Keratinocyte (primary cell): ENCODE measurements at regions not wholly inside any gene's neighbourhood (a gene's known extent, or its start where the extent isn't known, plus 50 kb on each side); places are given as distances from the start of the nearest gene placed in this dataset.

Experiments
- DNase-seq: peaks from one replicate; pipeline ENCODE4 v3.0.0-alpha.2; 2011; ENCODE audit warnings: low read depth, missing footprints, low spot score
- FAIRE-seq: peaks from 2 replicates; lab custom pipeline; 2011; peaks lifted over from hg19 to GRCh38; lab: Jason Lieb, UNC
- H2AFZ ChIP-seq: 2 replicates; pipeline ENCODE4 v1.6.0; 2012; ENCODE audit warnings: low read length, control low read depth, inconsistent platforms; ENCODE audit not compliant: control insufficient read depth
- H3K27ac ChIP-seq: 2 replicates; pipeline ENCODE4 v1.5.1; 2011; ENCODE audit warnings: low read length; ENCODE audit not compliant: control insufficient read depth, insufficient read depth
- H3K27me3 ChIP-seq: 3 replicates; pipeline ENCODE4 v1.6.0; 2011; ENCODE audit warnings: low read length; ENCODE audit not compliant: control insufficient read depth, insufficient read depth; ENCODE audit errors: extremely low read depth
- H3K36me3 ChIP-seq, 2 experiments: 2 replicates in 1 of 2; 3 replicates in 1 of 2; pipeline ENCODE4 v1.5.1; 2011; ENCODE audit warnings: low read length in 2 of 2, mild to moderate bottlenecking in 1 of 2; ENCODE audit not compliant: control insufficient read depth in 2 of 2, insufficient read depth in 2 of 2; ENCODE audit errors: extremely low read depth in 1 of 2
- H3K4me1 ChIP-seq: 3 replicates; pipeline ENCODE4 v1.5.1; 2011; ENCODE audit warnings: low read length; ENCODE audit not compliant: control insufficient read depth, insufficient read depth; ENCODE audit errors: extremely low read depth
- H3K4me2 ChIP-seq: 3 replicates; pipeline ENCODE4 v1.6.0; 2011; ENCODE audit warnings: low read depth, low read length; ENCODE audit not compliant: control insufficient read depth, insufficient read depth; ENCODE audit errors: extremely low read depth
- H3K4me3 ChIP-seq, 3 experiments: fragments of 200-600 bp in 1 of 3; sonication (generic) in 1 of 3; 2 replicates in 2 of 3; 3 replicates in 1 of 3; pipeline ENCODE4 v1.5.1; 2011 to 2016; ENCODE audit warnings: low read length in 3 of 3, mild to moderate bottlenecking in 3 of 3, control low read depth in 2 of 3, inconsistent platforms in 1 of 3, low read depth in 1 of 3, mixed read lengths in 1 of 3, mixed run types in 1 of 3, moderate library complexity in 1 of 3; ENCODE audit not compliant: control insufficient read depth in 2 of 3, insufficient read depth in 2 of 3; ENCODE audit errors: extremely low read depth in 1 of 3
- H3K79me2 ChIP-seq: 2 replicates; pipeline ENCODE4 v1.6.0; 2012; ENCODE audit warnings: low read length; ENCODE audit not compliant: control insufficient read depth, insufficient read depth
- H3K9ac ChIP-seq: 3 replicates; pipeline ENCODE4 v1.6.0; 2011; ENCODE audit warnings: low read length; ENCODE audit not compliant: control insufficient read depth, insufficient read depth; ENCODE audit errors: extremely low read depth
- H3K9me1 ChIP-seq: 3 replicates; pipeline ENCODE4 v1.6.0; 2011; ENCODE audit warnings: low read length; ENCODE audit not compliant: control insufficient read depth, insufficient read depth; ENCODE audit errors: extremely low read depth
- H3K9me3 ChIP-seq: 2 replicates; pipeline ENCODE4 v1.5.1; 2012; ENCODE audit warnings: low read depth, low read length; ENCODE audit not compliant: control insufficient read depth
- H4K20me1 ChIP-seq: 3 replicates; pipeline ENCODE4 v1.6.0; 2011; ENCODE audit warnings: low read length; ENCODE audit not compliant: control insufficient read depth, insufficient read depth; ENCODE audit errors: extremely low read depth
- EZH2 ChIP-seq: IDR thresholded peaks from one replicate; pipeline ENCODE4 v1.6.1; 2012; ENCODE audit warnings: inconsistent platforms, mild to moderate bottlenecking, low read length, moderate library complexity
- dilution Hi-C: fragments of 300-500 bp; cut with MboI; formaldehyde crosslinking; loops from one replicate; pipeline ENCODE4 v1.7.0; 2020; ENCODE audit warnings: low sequenced_read_pairs; ENCODE audit not compliant: extremely low pct_ligation_motif_present
- TF ChIP-seq, protein P1 (sequence below), 3 experiments: IDR thresholded peaks in 1 of 3; conservative IDR thresholded peaks in 1 of 3; optimal IDR thresholded peaks in 1 of 3; 2 replicates in 2 of 3; 3 replicates in 1 of 3; pipeline versions ENCODE3 to v1.5.1; 2011; ENCODE audit warnings: low read length in 3 of 3, mild to moderate bottlenecking in 3 of 3, moderate library complexity in 2 of 3, control low read depth in 1 of 3, inconsistent platforms in 1 of 3; ENCODE audit not compliant: insufficient read depth in 2 of 3; ENCODE audit errors: extremely low read depth in 1 of 3

DNA sequence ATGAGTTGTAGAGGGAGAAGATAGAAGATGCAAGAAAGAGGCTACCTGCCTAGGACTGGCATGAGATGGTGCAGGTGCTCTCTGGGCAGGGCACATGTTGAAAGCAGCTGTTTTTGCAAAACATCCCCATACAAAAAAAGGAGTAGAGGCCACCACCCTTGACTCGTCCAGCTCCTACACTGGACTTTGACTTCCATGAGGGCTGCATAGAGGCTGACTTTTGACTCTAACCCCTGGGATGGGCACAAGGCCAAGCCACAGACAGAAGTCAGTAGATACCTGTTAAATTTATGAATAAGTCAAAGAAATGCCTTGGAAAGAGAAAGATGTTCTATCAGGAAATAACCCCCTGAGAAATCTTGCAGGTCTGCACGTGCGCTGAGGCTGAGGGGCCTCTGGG, 1139.1 kb upstream of the TMEM132C start:
- Histone ChIP-seq H3K36me3 (no peaks in the 10 kb centered on the region), H3K9me3 (no peaks in the 10 kb centered on the region), H3K79me2 (no peaks in the 10 kb centered on the region), H3K27ac (peak overlapping the region; percentile 45), H3K4me1 (peaks cover 29% of the 10 kb centered on the region), H3K9me1 (no peaks in the 10 kb centered on the region), H3K27me3 (no peaks in the 10 kb centered on the region), H3K9ac (no peak overlapping the region), H4K20me1 (no peaks in the 10 kb centered on the region), H3K4me2 (no peak overlapping the region), H3K4me3 (no peak overlapping the region), H2AFZ (no peak overlapping the region)
- no peak for TF ChIP-seq EZH2
- TF ChIP-seq, protein P1, sequence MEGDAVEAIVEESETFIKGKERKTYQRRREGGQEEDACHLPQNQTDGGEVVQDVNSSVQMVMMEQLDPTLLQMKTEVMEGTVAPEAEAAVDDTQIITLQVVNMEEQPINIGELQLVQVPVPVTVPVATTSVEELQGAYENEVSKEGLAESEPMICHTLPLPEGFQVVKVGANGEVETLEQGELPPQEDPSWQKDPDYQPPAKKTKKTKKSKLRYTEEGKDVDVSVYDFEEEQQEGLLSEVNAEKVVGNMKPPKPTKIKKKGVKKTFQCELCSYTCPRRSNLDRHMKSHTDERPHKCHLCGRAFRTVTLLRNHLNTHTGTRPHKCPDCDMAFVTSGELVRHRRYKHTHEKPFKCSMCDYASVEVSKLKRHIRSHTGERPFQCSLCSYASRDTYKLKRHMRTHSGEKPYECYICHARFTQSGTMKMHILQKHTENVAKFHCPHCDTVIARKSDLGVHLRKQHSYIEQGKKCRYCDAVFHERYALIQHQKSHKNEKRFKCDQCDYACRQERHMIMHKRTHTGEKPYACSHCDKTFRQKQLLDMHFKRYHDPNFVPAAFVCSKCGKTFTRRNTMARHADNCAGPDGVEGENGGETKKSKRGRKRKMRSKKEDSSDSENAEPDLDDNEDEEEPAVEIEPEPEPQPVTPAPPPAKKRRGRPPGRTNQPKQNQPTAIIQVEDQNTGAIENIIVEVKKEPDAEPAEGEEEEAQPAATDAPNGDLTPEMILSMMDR (optimal IDR thresholded peaks at IDR 0.05 in 1 of 3, IDR thresholded peaks at IDR 0.05 in 1 of 3, conservative IDR thresholded peaks at IDR 0.05 in 1 of 3; ENCODE audit: extremely low read depth in 1 of 3, insufficient read depth in 2 of 3, low read length in 3 of 3) = no peak
- dilution Hi-C loops = no loop called here
- no peak for FAIRE-seq
- no peak for DNase-seq

DNA sequence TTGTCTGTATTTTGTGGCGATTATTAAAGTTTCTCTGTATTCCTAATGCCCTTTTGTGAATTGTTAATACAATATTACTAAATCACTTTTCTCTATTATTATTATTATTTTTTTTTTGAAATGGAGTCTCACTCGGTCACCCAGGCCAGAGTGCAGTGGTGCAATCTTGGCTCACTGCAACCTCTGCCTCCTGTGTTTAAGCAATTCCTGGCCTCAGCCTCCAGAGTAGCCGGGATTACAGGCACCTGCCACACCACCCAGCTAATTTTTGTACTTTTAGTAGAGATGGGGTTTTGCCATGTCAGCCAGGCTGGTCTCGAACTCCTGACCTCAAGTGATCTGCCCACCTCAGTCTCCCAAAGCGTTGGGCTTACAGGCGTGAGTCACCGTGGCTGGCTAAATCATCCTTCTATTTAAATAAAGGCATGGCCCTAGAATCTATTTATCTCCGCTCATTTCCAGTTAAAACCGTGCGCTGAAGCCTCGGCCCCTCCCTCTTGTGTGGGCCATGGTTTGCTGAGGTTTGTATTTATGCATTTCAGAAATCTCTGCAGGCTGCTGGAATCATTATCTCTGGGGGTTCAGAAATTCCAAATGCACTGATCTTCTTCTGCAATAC, 1136.4 kb upstream of the TMEM132C start:
- H4K20me1 ChIP-seq = no peaks in the 10 kb centered on the region
- no peak overlapping the region for H3K4me2 ChIP-seq
- FAIRE-seq = no peak

More for the DNA sequence above, 1136.4 kb upstream of the TMEM132C start:
- DNase-seq = no peak
- no peaks in the 10 kb centered on the region for H3K36me3 ChIP-seq
- no peaks in the 10 kb centered on the region for H3K9me1 ChIP-seq
- no peak overlapping the region for H3K27ac ChIP-seq
- H3K27me3 ChIP-seq = no peaks in the 10 kb centered on the region
- no peak overlapping the region for H3K4me3 ChIP-seq
- H3K4me1 ChIP-seq = peaks cover 37% of the 10 kb centered on the region
- no peak overlapping the region for H2AFZ ChIP-seq
- no peaks in the 10 kb centered on the region for H3K9me3 ChIP-seq
- TF ChIP-seq EZH2 = no peak
- TF ChIP-seq, protein P1 (optimal IDR thresholded peaks at IDR 0.05 in 1 of 3, IDR thresholded peaks at IDR 0.05 in 1 of 3, conservative IDR thresholded peaks at IDR 0.05 in 1 of 3; ENCODE audit: extremely low read depth in 1 of 3, insufficient read depth in 2 of 3, low read length in 3 of 3) = no peak
- H3K79me2 ChIP-seq = no peaks in the 10 kb centered on the region
- dilution Hi-C loops = no loop called here
- H3K9ac ChIP-seq = no peak overlapping the region
